Tibial nerve (tissue), 4 donors: ENCODE measurements at regions not wholly inside any gene's neighbourhood (a gene's known extent, or its start where the extent isn't known, plus 50 kb on each side); places are given as distances from the start of the nearest gene placed in this dataset.

Source experiments
- DNase-seq, 2 donors: peaks; one replicate each; pipeline ENCODE4 v3.0.0-alpha.2; 2019; ENCODE audit warnings: low spot score in 2 of 2
- H3K27ac ChIP-seq, 4 donors: fragments of 200-600 bp; sonication (generic) in 3 of 4; one replicate each; pipeline ENCODE4 v1.5.1; 2017 to 2019; ENCODE audit warnings: mild to moderate bottlenecking in 1 of 4
- H3K27me3 ChIP-seq, 2 donors: fragments of 200-600 bp; sonication (generic) in 1 of 2; one replicate each; pipeline versions ENCODE4 v1.5.1 to v1.6.0; 2017 to 2019
- H3K36me3 ChIP-seq, 3 donors: fragments of 200-600 bp; sonication (generic); one replicate each; pipeline ENCODE4 v1.5.1; 2018 to 2019
- H3K4me1 ChIP-seq, 4 donors: fragments of 200-600 bp; sonication (generic) in 3 of 4; one replicate each; pipeline ENCODE4 v1.5.1; 2017 to 2019
- H3K4me3 ChIP-seq, 4 donors: fragments of 200-600 bp; sonication (generic) in 3 of 4; one replicate each; pipeline ENCODE4 v1.5.1; 2017 to 2019; ENCODE audit warnings: mild to moderate bottlenecking in 1 of 4, moderate library complexity in 1 of 4
- H3K9me3 ChIP-seq, 4 donors: fragments of 200-600 bp; sonication (generic) in 3 of 4; one replicate each; pipeline ENCODE4 v1.5.1; 2017 to 2019
- CTCF ChIP-seq, 5 experiments: fragments of 200-600 bp in 3 of 5; fragments of 450-650 bp in 2 of 5; sonication (generic) in 3 of 5; IDR thresholded peaks; one replicate each; pipeline ENCODE4 v1.5.1; 2016 to 2019; ENCODE audit warnings: antibody characterized with exemption in 5 of 5, mild to moderate bottlenecking in 3 of 5, moderate library complexity in 2 of 5
- EP300 ChIP-seq, 2 donors: sonication (generic); formaldehyde crosslinking; IDR thresholded peaks; one replicate each; pipeline ENCODE4 v1.6.1; 2017; ENCODE audit warnings: antibody characterized with exemption in 2 of 2, mild to moderate bottlenecking in 1 of 2
- POLR2A ChIP-seq, 2 donors: fragments of 450-650 bp; IDR thresholded peaks; one replicate each; pipeline ENCODE4 v1.6.1; 2017; ENCODE audit warnings: antibody characterized with exemption in 2 of 2, mild to moderate bottlenecking in 2 of 2, moderate library complexity in 2 of 2
- WGBS, 2 donors: methylation state at CpG; one replicate each; pipeline ENCODE4 v1.1.5; 2018; 5-methylcytosine and 5-hydroxymethylcytosine counted together

GRCh38 chr11:33492596-33492995 is 208.0 kb downstream of the C11orf91 start:
- Histone ChIP-seq H3K27ac (no peak overlapping the region), H3K4me3 (no peak overlapping the region), H3K4me1 (no peaks in the 10 kb centered on the region), H3K36me3 (no peaks in the 10 kb centered on the region), H3K27me3 (no peaks in the 10 kb centered on the region), H3K9me3 (no peaks in the 10 kb centered on the region)
- DNase-seq: no peak
- TF ChIP-seq CTCF (IDR thresholded peaks at IDR 0.05) (no peak), EP300 (IDR thresholded peaks at IDR 0.05) (no peak), POLR2A (IDR thresholded peaks at IDR 0.05) (no peak)
- WGBS, 2 donors: 56 to 61% methylated on average over 6 of the region's 6 CpGs

GRCh38 chr11:33490842-33491370 is 209.7 kb downstream of the C11orf91 start:
- DNase-seq: no peak
- Histone ChIP-seq H3K9me3 (no peaks in the 10 kb centered on the region), H3K4me1 (no peaks in the 10 kb centered on the region), H3K4me3 (no peak overlapping the region), H3K36me3 (no peaks in the 10 kb centered on the region), H3K27me3 (no peaks in the 10 kb centered on the region), H3K27ac (no peak overlapping the region)
- TF ChIP-seq POLR2A (IDR thresholded peaks at IDR 0.05): no peak
- TF ChIP-seq EP300 (IDR thresholded peaks at IDR 0.05): no peak
- TF ChIP-seq CTCF (IDR thresholded peaks at IDR 0.05): no peak
- WGBS, 2 donors: 57 to 58% methylated on average over 3 of the region's 3 CpGs

- H3K9me3 ChIP-seq: no peaks in the 10 kb centered on the region
- TF ChIP-seq EP300 (IDR thresholded peaks at IDR 0.05) (no peak), CTCF (IDR thresholded peaks at IDR 0.05) (no peak), POLR2A (IDR thresholded peaks at IDR 0.05) (no peak)
Observed at GRCh38 chr11:33488971-33489370, 211.7 kb downstream of the C11orf91 start.

GRCh38 chr11:33480626-33481025 is 220.0 kb downstream of the C11orf91 start:
- TF ChIP-seq EP300 (IDR thresholded peaks at IDR 0.05) (no peak), CTCF (IDR thresholded peaks at IDR 0.05) (no peak), POLR2A (IDR thresholded peaks at IDR 0.05) (no peak)
- no peak overlapping the region for H3K4me3 ChIP-seq
- H3K4me1 ChIP-seq: no peaks in the 10 kb centered on the region
- H3K27me3 ChIP-seq: no peaks in the 10 kb centered on the region
- no peaks in the 10 kb centered on the region for H3K36me3 ChIP-seq
- DNase-seq: no peak
- no peaks in the 10 kb centered on the region for H3K9me3 ChIP-seq
- WGBS, 2 donors: 70 to 79% methylated on average over 3 of the region's 3 CpGs
- H3K27ac ChIP-seq: no peak overlapping the region

More at GRCh38 chr11:33488971-33489370, 211.7 kb downstream of the C11orf91 start:
- DNase-seq: no peak
- Histone ChIP-seq H3K4me1 (no peaks in the 10 kb centered on the region), H3K4me3 (no peak overlapping the region), H3K27ac (no peak overlapping the region), H3K36me3 (no peaks in the 10 kb centered on the region), H3K27me3 (no peaks in the 10 kb centered on the region)
- 81 to 95% methylated on average over 3 of the region's 3 CpGs for WGBS, 2 donors

GRCh38 chr11:33479231-33479630 is 221.4 kb downstream of the C11orf91 start:
- WGBS, 2 donors: 76 to 93% methylated on average over 3 of the region's 3 CpGs
- no peaks in the 10 kb centered on the region for H3K27me3 ChIP-seq
- no peak overlapping the region for H3K4me3 ChIP-seq

More at GRCh38 chr11:33479231-33479630, 221.4 kb downstream of the C11orf91 start:
- no peaks in the 10 kb centered on the region for H3K4me1 ChIP-seq
- H3K9me3 ChIP-seq: no peaks in the 10 kb centered on the region
- H3K36me3 ChIP-seq: no peaks in the 10 kb centered on the region
- no peak overlapping the region for H3K27ac ChIP-seq
- DNase-seq: no peak
- no peak for TF ChIP-seq CTCF (IDR thresholded peaks at IDR 0.05)
- TF ChIP-seq POLR2A (IDR thresholded peaks at IDR 0.05): no peak
- no peak for TF ChIP-seq EP300 (IDR thresholded peaks at IDR 0.05)
